HL-60 (cell line): ENCODE measurements at regions not wholly inside any gene's neighbourhood (a gene's known extent, or its start where the extent isn't known, plus 50 kb on each side); places are given as distances from the start of the nearest gene placed in this dataset.

Experiments
- CTCF ChIP-seq: IDR thresholded peaks from one replicate; pipeline ENCODE4 v1.5.1; 2011; ENCODE audit warnings: low read length, control low read depth, inconsistent platforms; ENCODE audit not compliant: insufficient read depth
- GABPA ChIP-seq: IDR thresholded peaks from 2 replicates; pipeline ENCODE4 v1.6.1; 2012; ENCODE audit warnings: low read depth
- REST ChIP-seq: IDR thresholded peaks from 2 replicates; pipeline ENCODE4 v1.6.1; 2012; ENCODE audit warnings: low read depth; ENCODE audit not compliant: insufficient replicate concordance

GRCh38 chr1:78814176-78814575, 164.5 kb downstream of the IFI44 start:
- TF ChIP-seq CTCF (no peak), GABPA (no peak), REST (no peak)
